NT2/D1 (cell line): ENCODE measurements at regions not wholly inside any gene's neighbourhood (a gene's known extent, or its start where the extent isn't known, plus 50 kb on each side); places are given as distances from the start of the nearest gene placed in this dataset.

ENCODE experiments used
- SUZ12 ChIP-seq: IDR thresholded peaks from 2 replicates; pipeline ENCODE4 v1.6.1; 2011; ENCODE audit not compliant: insufficient read length, insufficient read depth; ENCODE audit errors: extremely low read depth
- YY1 ChIP-seq: IDR thresholded peaks from 2 replicates; pipeline ENCODE4 v1.6.1; 2011; ENCODE audit not compliant: insufficient read length, insufficient read depth
- ZNF274 ChIP-seq: IDR thresholded peaks from 2 replicates; pipeline ENCODE4 v1.6.1; 2011; ENCODE audit warnings: mild to moderate bottlenecking, low read depth, low read length

- TF ChIP-seq YY1 (no peak), ZNF274 (no peak), SUZ12 (no peak)
Observed at GRCh38 chr9:80376180-80376579, 804.4 kb downstream of the TLE4 start.
